ENCODE measurements at regions not wholly inside any gene's neighbourhood (a gene's known extent, or its start where the extent isn't known, plus 50 kb on each side); places are given as distances from the start of the nearest gene placed in this dataset.
A peak's percentile ranks its signal among the peaks of the same experiment; 100 is the strongest.
"Not testable (repeated sequence)": the region's sequence is repeated elsewhere in the genome, so short reads cannot be mapped to it uniquely, and the experiment has no call there.

DNA sequence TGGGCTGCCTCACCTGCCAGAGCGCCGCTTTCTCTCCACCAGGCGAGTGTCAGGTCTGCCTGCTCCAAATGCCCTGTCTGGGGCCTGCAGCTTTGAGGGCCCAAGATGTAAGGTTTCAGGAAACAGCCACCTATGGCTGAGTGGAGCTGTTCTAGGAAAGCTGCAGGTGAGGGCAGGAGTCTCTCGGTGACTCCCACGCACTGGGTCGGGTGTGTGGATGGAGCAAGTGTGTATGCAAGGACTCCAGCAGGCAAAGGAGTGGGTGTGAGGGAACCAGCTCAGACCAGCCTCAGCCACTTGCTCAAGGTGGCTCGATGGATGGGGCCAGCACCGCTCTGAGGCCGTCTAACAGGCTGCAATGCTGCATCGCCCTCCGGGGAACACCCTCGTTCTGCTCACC, 123.7 kb downstream of the LIMS4 start:
- H3K4me3 ChIP-seq (ENCODE audit: low read depth, low read length); H3K27me3 ChIP-seq (ENCODE audit: control insufficient read depth, insufficient read depth, low read length); FAIRE-seq; DNase-seq (ENCODE audit: low read depth); H3K36me3 ChIP-seq (ENCODE audit: control insufficient read depth, insufficient read depth, low read length): not testable (repeated sequence)

- not testable (repeated sequence) for H3K27me3 ChIP-seq (ENCODE audit: control insufficient read depth, insufficient read depth, low read length); DNase-seq (ENCODE audit: low read depth); H3K4me3 ChIP-seq (ENCODE audit: low read depth, low read length); FAIRE-seq; H3K36me3 ChIP-seq (ENCODE audit: control insufficient read depth, insufficient read depth, low read length)
Measured at GRCh38 chr2:110344405-110345035, 128.1 kb downstream of the LIMS4 start.

DNA sequence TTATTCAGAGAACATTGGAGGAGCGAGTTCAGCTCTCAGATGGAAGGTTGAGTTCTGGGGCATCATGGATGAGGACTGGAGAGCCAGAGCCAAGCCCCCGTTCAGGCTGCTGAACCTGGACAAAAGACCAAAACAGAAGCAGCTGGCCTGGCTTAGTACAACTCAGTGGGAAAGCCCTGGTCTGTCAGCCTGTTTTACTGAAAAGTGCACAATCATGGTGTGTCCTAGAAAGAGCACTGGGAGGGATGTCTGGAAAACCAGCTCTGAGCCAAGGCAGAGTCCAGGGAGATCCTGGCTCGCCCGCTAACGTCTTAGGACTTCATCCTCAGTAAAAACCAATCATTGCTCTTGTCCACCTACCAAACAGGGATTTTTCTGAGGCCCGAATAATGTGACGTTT, 129.7 kb upstream of the MTLN start:
- not testable (repeated sequence) for H3K36me3 ChIP-seq (ENCODE audit: control insufficient read depth, insufficient read depth, low read length); H3K4me3 ChIP-seq (ENCODE audit: low read depth, low read length); H3K27me3 ChIP-seq (ENCODE audit: control insufficient read depth, insufficient read depth, low read length); DNase-seq (ENCODE audit: low read depth)
- FAIRE-seq: peak; percentile 100

GRCh38 chr2:110339126-110339525, 126.8 kb upstream of the MTLN start:
- H3K27me3 ChIP-seq (ENCODE audit: control insufficient read depth, insufficient read depth, low read length); DNase-seq (ENCODE audit: low read depth); H3K36me3 ChIP-seq (ENCODE audit: control insufficient read depth, insufficient read depth, low read length); H3K4me3 ChIP-seq (ENCODE audit: low read depth, low read length): not testable (repeated sequence)
- FAIRE-seq: peak; percentile 97

DNA sequence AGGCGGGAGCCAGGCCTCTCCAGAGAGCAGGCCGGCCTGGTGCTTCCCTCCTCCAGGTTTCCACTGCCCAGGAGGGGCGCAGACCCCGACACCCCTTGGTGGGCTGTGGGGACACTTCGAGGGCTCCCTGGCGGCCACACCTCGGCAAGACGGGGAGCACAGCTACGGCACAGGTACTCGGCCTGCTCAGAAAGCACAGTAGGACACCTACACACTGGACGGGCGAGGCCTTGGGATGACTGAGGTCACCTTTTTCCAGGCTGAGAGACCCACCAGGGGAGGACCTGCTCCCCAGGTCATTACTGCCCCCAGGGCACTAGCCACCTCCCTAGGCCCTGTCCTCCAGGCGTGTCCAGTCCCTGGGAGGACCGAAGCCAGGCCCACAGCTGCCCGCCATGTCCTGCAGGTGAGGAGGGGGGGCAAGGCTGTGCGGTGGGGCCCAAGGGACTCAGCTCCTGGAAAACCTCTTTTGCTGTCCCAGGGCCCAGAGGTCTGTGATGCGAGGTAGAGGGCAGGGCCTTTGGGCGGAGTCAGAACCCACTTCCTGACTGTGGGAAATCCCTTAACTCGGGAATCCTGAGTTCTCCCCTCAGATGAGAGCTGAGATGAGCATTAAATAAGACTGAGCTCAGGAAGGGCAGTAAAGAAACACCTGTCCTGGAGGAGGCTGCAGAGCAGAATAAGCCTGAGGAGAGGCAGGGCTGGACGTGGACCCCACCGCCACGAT, 126.1 kb upstream of the MTLN start:
- H3K36me3 ChIP-seq (ENCODE audit: control insufficient read depth, insufficient read depth, low read length); DNase-seq (ENCODE audit: low read depth); H3K27me3 ChIP-seq (ENCODE audit: control insufficient read depth, insufficient read depth, low read length); H3K4me3 ChIP-seq (ENCODE audit: low read depth, low read length): not testable (repeated sequence)
- FAIRE-seq: peak; percentile 85

DNA sequence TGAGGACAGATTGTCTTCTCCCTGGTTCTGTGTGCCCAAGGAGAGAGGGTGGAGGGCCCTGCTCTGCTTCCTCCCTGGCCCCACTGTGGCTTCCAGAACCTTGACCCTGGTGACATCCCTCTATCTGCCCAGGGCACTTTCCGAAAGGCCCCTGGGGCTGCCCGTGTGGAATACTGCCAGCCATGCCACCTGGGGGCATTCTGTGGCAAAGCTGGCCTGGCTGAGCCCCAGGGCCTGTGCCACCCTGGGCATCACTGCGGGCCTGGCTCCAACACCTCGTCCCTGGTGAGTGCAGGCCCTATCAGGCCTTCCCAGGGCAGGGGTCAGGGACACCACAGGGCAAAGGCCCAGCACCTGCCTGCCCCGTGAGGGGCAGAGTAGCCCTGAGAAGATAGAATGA, 123.7 kb upstream of the MTLN start:
- FAIRE-seq; DNase-seq (ENCODE audit: low read depth): not testable (repeated sequence)

GRCh38 chr2:110335415-110336049, 123.2 kb upstream of the MTLN start:
- peak; percentile 94 for FAIRE-seq
- not testable (repeated sequence) for H3K4me3 ChIP-seq (ENCODE audit: low read depth, low read length); H3K36me3 ChIP-seq (ENCODE audit: control insufficient read depth, insufficient read depth, low read length); DNase-seq (ENCODE audit: low read depth); H3K27me3 ChIP-seq (ENCODE audit: control insufficient read depth, insufficient read depth, low read length)

More for the DNA sequence above, 123.7 kb upstream of the MTLN start:
- H3K27me3 ChIP-seq (ENCODE audit: control insufficient read depth, insufficient read depth, low read length); H3K4me3 ChIP-seq (ENCODE audit: low read depth, low read length); H3K36me3 ChIP-seq (ENCODE audit: control insufficient read depth, insufficient read depth, low read length): not testable (repeated sequence)

- not testable (repeated sequence) for H3K4me3 ChIP-seq (ENCODE audit: low read depth, low read length); DNase-seq (ENCODE audit: low read depth); H3K27me3 ChIP-seq (ENCODE audit: control insufficient read depth, insufficient read depth, low read length); H3K36me3 ChIP-seq (ENCODE audit: control insufficient read depth, insufficient read depth, low read length)
- FAIRE-seq: peak; percentile 99
Measured at GRCh38 chr2:110333114-110334095, 121.1 kb upstream of the MTLN start.

- not testable (repeated sequence) for H3K4me3 ChIP-seq (ENCODE audit: low read depth, low read length); FAIRE-seq; H3K27me3 ChIP-seq (ENCODE audit: control insufficient read depth, insufficient read depth, low read length); DNase-seq (ENCODE audit: low read depth); H3K36me3 ChIP-seq (ENCODE audit: control insufficient read depth, insufficient read depth, low read length)
Measured at GRCh38 chr2:110331625-110332024, 119.3 kb upstream of the MTLN start.

DNA sequence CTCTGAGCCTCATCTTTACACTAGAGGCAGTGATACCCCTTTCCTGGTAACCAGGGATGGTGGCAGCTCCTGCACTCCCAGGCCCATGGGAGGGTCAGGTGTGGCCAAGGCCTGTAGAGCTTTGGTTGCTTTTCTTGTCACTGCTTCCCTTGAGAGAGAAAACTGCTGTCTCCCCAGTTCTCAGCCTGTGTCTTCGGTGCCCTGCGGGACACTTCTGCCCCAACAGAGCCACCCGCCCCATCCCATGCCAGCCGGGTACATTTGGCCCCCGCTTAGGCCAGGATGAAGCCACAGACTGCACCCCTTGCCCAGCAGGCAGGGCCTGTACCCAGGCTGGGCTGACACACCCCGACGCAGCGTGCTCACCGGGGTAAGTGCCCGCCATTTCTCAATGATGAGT, 117.4 kb upstream of the MTLN start:
- not testable (repeated sequence) for H3K27me3 ChIP-seq (ENCODE audit: control insufficient read depth, insufficient read depth, low read length); FAIRE-seq; H3K36me3 ChIP-seq (ENCODE audit: control insufficient read depth, insufficient read depth, low read length); DNase-seq (ENCODE audit: low read depth); H3K4me3 ChIP-seq (ENCODE audit: low read depth, low read length)

DNA sequence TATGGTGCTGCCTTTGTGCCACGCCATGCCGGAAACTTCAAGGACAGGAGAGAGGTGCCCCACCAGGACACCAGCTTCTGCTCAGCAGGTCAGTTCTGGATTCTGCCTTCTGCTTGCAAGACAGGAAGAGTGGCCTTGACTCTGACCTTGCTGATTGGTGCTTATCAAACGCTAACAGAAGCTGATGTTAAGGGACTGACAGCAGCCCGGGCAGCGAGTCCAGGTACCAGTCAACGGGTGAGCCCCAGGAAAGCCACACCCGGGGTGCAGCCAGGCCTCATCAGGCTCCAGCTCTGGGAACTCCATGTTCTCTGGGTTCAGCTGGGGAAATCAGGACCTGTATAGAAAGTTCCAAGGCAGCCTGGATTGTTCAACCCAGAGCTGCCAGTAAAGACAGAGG, 116.8 kb upstream of the MTLN start:
- H3K36me3 ChIP-seq (ENCODE audit: control insufficient read depth, insufficient read depth, low read length); DNase-seq (ENCODE audit: low read depth); H3K27me3 ChIP-seq (ENCODE audit: control insufficient read depth, insufficient read depth, low read length); H3K4me3 ChIP-seq (ENCODE audit: low read depth, low read length): not testable (repeated sequence)
- peak; percentile 92 for FAIRE-seq

DNA sequence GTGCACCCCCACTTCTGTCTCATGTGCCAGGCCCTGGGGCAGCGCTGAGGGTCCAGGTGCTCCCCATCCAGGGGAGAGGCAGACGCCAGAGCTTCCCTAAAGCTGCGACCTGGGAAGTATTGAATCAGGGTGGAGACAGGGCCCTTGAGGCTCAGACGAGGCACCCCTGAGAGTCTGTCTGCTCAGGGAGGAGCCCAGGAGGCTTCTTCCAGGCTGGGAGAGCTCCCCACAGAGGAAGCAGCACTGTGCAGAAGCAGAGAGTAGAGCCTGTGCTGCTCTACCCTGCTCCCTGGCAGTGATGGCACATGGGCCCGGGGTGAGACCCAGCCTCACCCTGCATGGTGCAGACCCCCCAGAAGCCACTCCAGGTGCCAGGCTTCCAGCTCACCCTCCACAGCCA, 116.3 kb upstream of the MTLN start:
- not testable (repeated sequence) for H3K27me3 ChIP-seq (ENCODE audit: control insufficient read depth, insufficient read depth, low read length); H3K4me3 ChIP-seq (ENCODE audit: low read depth, low read length); FAIRE-seq; H3K36me3 ChIP-seq (ENCODE audit: control insufficient read depth, insufficient read depth, low read length); DNase-seq (ENCODE audit: low read depth)

GRCh38 chr2:110323832-110324231, 111.5 kb upstream of the MTLN start:
- not testable (repeated sequence) for DNase-seq (ENCODE audit: low read depth); H3K27me3 ChIP-seq (ENCODE audit: control insufficient read depth, insufficient read depth, low read length); H3K36me3 ChIP-seq (ENCODE audit: control insufficient read depth, insufficient read depth, low read length); H3K4me3 ChIP-seq (ENCODE audit: low read depth, low read length)
- FAIRE-seq: peak; percentile 66

- H3K4me3 ChIP-seq (ENCODE audit: low read depth, low read length); DNase-seq (ENCODE audit: low read depth); FAIRE-seq; H3K36me3 ChIP-seq (ENCODE audit: control insufficient read depth, insufficient read depth, low read length); H3K27me3 ChIP-seq (ENCODE audit: control insufficient read depth, insufficient read depth, low read length): not testable (repeated sequence)
Measured at GRCh38 chr2:110322535-110322934, 110.2 kb upstream of the MTLN start.
